22Rv1 (cell line): ENCODE measurements at regions not wholly inside any gene's neighbourhood (a gene's known extent, or its start where the extent isn't known, plus 50 kb on each side); places are given as distances from the start of the nearest gene placed in this dataset.

Source experiments
- CTCF ChIP-seq: fragments of 450-650 bp; IDR thresholded peaks from 2 replicates; pipeline ENCODE4 v1.5.1; 2017; ENCODE audit warnings: mild to moderate bottlenecking
- ZFX ChIP-seq: fragments of 450-650 bp; IDR thresholded peaks from 2 replicates; pipeline ENCODE4 v1.6.1; 2017; ENCODE audit warnings: antibody characterized with exemption, borderline replicate concordance

GRCh38 chr4:148944136-148944838, 502.1 kb upstream of the NR3C2 start:
- TF ChIP-seq CTCF (no peak), ZFX (no peak)
